ENCODE measurements at regions not wholly inside any gene's neighbourhood (a gene's known extent, or its start where the extent isn't known, plus 50 kb on each side); places are given as distances from the start of the nearest gene placed in this dataset.

- DNase-seq (ENCODE audit: low read depth in 2 of 2, low spot score in 1 of 2) = no peak
These were observed 54.6 kb upstream of the RXRA start for GRCh38 chr9:134271338-134272301.

- no peak for DNase-seq (ENCODE audit: low read depth in 2 of 2, low spot score in 1 of 2)
These were observed 53.8 kb upstream of the RXRA start for GRCh38 chr9:134272302-134273023.

- no peak for DNase-seq (ENCODE audit: low read depth in 2 of 2, low spot score in 1 of 2)
These were observed 52.6 kb upstream of the RXRA start for GRCh38 chr9:134273647-134274046.

GRCh38 chr9:134275375-134275774 is 50.9 kb upstream of the RXRA start:
- DNase-seq (ENCODE audit: low read depth in 2 of 2, low spot score in 1 of 2) = no peak

GRCh38 chr9:134276453-134277245 is 49.6 kb upstream of the RXRA start:
- DNase-seq (ENCODE audit: low read depth in 2 of 2, low spot score in 1 of 2) = no peak
